Kidney epithelial cell (primary cell): ENCODE measurements at regions not wholly inside any gene's neighbourhood (a gene's known extent, or its start where the extent isn't known, plus 50 kb on each side); places are given as distances from the start of the nearest gene placed in this dataset.

Source experiments
- DNase-seq: peaks from one replicate; pipeline ENCODE4 v3.0.0-alpha.2; 2010; ENCODE audit warnings: low read depth
- H3K27me3 ChIP-seq: 2 replicates; pipeline ENCODE4 v1.6.0; 2011; ENCODE audit warnings: low read length; ENCODE audit not compliant: control insufficient read depth, insufficient read depth
- H3K36me3 ChIP-seq: 2 replicates; pipeline ENCODE4 v1.5.1; 2011; ENCODE audit warnings: low read length; ENCODE audit not compliant: control insufficient read depth, insufficient read depth
- H3K4me3 ChIP-seq: 2 replicates; pipeline ENCODE4 v1.5.1; 2011; ENCODE audit warnings: low read depth, mild to moderate bottlenecking, control low read depth, low read length
- CTCF ChIP-seq: IDR thresholded peaks from 2 replicates; pipeline ENCODE4 v1.5.1; 2011; ENCODE audit warnings: mild to moderate bottlenecking, moderate library complexity, low read length, control low read depth, inconsistent platforms; ENCODE audit not compliant: insufficient read depth, poor library complexity, severe bottlenecking

GRCh38 chr2:151197184-151198108 is 64.2 kb downstream of the RBM43 start:
- no peak for DNase-seq
- TF ChIP-seq CTCF, result no peak
- Histone ChIP-seq H3K4me3 (no peak overlapping the region), H3K36me3 (no peaks in the 10 kb centered on the region), H3K27me3 (no peaks in the 10 kb centered on the region)

- H3K36me3 ChIP-seq, result no peaks in the 10 kb centered on the region
- TF ChIP-seq CTCF, result no peak
- DNase-seq, result no peak
- no peak overlapping the region for H3K4me3 ChIP-seq
- no peaks in the 10 kb centered on the region for H3K27me3 ChIP-seq
These were observed 68.1 kb downstream of the RBM43 start for GRCh38 chr2:151193576-151193975.

GRCh38 chr2:151192681-151193080 is 69.0 kb downstream of the RBM43 start:
- Histone ChIP-seq H3K36me3 (no peaks in the 10 kb centered on the region), H3K4me3 (no peak overlapping the region), H3K27me3 (no peaks in the 10 kb centered on the region)
- no peak for DNase-seq
- no peak for TF ChIP-seq CTCF

- DNase-seq, result no peak
- no peaks in the 10 kb centered on the region for H3K27me3 ChIP-seq
- H3K36me3 ChIP-seq, result no peaks in the 10 kb centered on the region
- no peak for TF ChIP-seq CTCF
- no peak overlapping the region for H3K4me3 ChIP-seq
These were observed 70.7 kb downstream of the RBM43 start for GRCh38 chr2:151191001-151191400.

- no peak overlapping the region for H3K4me3 ChIP-seq
- H3K36me3 ChIP-seq, result no peaks in the 10 kb centered on the region
- TF ChIP-seq CTCF, result no peak
- no peaks in the 10 kb centered on the region for H3K27me3 ChIP-seq
- DNase-seq, result no peak
These were observed 72.5 kb downstream of the RBM43 start for GRCh38 chr2:151189125-151189524.

GRCh38 chr2:151186011-151186410 is 75.7 kb downstream of the RBM43 start:
- Histone ChIP-seq H3K36me3 (no peaks in the 10 kb centered on the region), H3K4me3 (no peak overlapping the region), H3K27me3 (no peaks in the 10 kb centered on the region)
- TF ChIP-seq CTCF, result no peak
- DNase-seq, result no peak
